ENCODE measurements at regions not wholly inside any gene's neighbourhood (a gene's known extent, or its start where the extent isn't known, plus 50 kb on each side); places are given as distances from the start of the nearest gene placed in this dataset.

DNA sequence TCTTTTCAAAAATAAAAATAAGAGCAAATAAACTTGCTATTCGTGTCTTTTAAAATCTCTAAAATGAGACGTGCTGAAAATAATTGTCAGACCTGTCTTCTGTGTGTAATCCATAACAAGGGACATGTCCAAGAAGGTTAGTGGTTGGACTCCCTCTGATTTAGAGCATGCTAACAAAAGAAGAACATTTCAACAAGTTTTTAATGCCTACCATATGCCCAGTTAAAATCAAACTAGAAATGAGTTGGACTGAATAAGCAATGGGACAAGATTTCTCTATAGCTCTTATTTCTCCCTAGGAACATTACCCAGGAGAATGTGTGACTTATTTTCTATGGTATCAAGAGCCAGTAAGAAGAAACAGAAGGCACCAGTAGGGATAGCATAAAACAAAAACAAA, 689.7 kb upstream of the SOX9 start (continued):
- TF ChIP-seq, protein P1, sequence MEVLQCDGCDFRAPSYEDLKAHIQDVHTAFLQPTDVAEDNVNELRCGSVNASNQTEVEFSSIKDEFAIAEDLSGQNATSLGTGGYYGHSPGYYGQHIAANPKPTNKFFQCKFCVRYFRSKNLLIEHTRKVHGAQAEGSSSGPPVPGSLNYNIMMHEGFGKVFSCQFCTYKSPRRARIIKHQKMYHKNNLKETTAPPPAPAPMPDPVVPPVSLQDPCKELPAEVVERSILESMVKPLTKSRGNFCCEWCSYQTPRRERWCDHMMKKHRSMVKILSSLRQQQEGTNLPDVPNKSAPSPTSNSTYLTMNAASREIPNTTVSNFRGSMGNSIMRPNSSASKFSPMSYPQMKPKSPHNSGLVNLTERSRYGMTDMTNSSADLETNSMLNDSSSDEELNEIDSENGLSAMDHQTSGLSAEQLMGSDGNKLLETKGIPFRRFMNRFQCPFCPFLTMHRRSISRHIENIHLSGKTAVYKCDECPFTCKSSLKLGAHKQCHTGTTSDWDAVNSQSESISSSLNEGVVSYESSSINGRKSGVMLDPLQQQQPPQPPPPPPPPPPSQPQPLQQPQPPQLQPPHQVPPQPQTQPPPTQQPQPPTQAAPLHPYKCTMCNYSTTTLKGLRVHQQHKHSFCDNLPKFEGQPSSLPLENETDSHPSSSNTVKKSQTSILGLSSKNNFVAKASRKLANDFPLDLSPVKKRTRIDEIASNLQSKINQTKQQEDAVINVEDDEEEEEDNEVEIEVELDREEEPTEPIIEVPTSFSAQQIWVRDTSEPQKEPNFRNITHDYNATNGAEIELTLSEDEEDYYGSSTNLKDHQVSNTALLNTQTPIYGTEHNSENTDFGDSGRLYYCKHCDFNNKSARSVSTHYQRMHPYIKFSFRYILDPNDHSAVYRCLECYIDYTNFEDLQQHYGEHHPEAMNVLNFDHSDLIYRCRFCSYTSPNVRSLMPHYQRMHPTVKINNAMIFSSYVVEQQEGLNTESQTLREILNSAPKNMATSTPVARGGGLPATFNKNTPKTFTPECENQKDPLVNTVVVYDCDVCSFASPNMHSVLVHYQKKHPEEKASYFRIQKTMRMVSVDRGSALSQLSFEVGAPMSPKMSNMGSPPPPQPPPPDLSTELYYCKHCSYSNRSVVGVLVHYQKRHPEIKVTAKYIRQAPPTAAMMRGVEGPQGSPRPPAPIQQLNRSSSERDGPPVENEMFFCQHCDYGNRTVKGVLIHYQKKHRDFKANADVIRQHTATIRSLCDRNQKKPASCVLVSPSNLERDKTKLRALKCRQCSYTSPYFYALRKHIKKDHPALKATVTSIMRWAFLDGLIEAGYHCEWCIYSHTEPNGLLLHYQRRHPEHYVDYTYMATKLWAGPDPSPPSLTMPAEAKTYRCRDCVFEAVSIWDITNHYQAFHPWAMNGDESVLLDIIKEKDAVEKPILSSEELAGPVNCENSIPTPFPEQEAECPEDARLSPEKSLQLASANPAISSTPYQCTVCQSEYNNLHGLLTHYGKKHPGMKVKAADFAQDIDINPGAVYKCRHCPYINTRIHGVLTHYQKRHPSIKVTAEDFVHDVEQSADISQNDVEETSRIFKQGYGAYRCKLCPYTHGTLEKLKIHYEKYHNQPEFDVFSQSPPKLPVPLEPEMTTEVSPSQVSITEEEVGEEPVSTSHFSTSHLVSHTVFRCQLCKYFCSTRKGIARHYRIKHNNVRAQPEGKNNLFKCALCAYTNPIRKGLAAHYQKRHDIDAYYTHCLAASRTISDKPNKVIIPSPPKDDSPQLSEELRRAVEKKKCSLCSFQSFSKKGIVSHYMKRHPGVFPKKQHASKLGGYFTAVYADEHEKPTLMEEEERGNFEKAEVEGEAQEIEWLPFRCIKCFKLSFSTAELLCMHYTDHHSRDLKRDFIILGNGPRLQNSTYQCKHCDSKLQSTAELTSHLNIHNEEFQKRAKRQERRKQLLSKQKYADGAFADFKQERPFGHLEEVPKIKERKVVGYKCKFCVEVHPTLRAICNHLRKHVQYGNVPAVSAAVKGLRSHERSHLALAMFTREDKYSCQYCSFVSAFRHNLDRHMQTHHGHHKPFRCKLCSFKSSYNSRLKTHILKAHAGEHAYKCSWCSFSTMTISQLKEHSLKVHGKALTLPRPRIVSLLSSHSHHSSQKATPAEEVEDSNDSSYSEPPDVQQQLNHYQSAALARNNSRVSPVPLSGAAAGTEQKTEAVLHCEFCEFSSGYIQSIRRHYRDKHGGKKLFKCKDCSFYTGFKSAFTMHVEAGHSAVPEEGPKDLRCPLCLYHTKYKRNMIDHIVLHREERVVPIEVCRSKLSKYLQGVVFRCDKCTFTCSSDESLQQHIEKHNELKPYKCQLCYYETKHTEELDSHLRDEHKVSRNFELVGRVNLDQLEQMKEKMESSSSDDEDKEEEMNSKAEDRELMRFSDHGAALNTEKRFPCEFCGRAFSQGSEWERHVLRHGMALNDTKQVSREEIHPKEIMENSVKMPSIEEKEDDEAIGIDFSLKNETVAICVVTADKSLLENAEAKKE (CRISPR knock-in tag; IDR thresholded peaks at IDR 0.05) = no peak
- TF ChIP-seq JUNB (IDR thresholded peaks at IDR 0.05; ENCODE audit: unreplicated experiment) (no peak), NANOG (IDR thresholded peaks at IDR 0.05; ENCODE audit: borderline replicate concordance) (no peak), EZH2 (IDR thresholded peaks at IDR 0.05; ENCODE audit: low read depth, unreplicated experiment) (no peak)
- TF ChIP-seq, protein P2, sequence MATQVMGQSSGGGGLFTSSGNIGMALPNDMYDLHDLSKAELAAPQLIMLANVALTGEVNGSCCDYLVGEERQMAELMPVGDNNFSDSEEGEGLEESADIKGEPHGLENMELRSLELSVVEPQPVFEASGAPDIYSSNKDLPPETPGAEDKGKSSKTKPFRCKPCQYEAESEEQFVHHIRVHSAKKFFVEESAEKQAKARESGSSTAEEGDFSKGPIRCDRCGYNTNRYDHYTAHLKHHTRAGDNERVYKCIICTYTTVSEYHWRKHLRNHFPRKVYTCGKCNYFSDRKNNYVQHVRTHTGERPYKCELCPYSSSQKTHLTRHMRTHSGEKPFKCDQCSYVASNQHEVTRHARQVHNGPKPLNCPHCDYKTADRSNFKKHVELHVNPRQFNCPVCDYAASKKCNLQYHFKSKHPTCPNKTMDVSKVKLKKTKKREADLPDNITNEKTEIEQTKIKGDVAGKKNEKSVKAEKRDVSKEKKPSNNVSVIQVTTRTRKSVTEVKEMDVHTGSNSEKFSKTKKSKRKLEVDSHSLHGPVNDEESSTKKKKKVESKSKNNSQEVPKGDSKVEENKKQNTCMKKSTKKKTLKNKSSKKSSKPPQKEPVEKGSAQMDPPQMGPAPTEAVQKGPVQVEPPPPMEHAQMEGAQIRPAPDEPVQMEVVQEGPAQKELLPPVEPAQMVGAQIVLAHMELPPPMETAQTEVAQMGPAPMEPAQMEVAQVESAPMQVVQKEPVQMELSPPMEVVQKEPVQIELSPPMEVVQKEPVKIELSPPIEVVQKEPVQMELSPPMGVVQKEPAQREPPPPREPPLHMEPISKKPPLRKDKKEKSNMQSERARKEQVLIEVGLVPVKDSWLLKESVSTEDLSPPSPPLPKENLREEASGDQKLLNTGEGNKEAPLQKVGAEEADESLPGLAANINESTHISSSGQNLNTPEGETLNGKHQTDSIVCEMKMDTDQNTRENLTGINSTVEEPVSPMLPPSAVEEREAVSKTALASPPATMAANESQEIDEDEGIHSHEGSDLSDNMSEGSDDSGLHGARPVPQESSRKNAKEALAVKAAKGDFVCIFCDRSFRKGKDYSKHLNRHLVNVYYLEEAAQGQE (IDR thresholded peaks at IDR 0.05; ENCODE audit: unreplicated experiment) = no peak

Measured in GM23338 (cell line).